ENCODE measurements at regions not wholly inside any gene's neighbourhood (a gene's known extent, or its start where the extent isn't known, plus 50 kb on each side); places are given as distances from the start of the nearest gene placed in this dataset.
A peak's percentile ranks its signal among the peaks of the same experiment; 100 is the strongest.

DNA sequence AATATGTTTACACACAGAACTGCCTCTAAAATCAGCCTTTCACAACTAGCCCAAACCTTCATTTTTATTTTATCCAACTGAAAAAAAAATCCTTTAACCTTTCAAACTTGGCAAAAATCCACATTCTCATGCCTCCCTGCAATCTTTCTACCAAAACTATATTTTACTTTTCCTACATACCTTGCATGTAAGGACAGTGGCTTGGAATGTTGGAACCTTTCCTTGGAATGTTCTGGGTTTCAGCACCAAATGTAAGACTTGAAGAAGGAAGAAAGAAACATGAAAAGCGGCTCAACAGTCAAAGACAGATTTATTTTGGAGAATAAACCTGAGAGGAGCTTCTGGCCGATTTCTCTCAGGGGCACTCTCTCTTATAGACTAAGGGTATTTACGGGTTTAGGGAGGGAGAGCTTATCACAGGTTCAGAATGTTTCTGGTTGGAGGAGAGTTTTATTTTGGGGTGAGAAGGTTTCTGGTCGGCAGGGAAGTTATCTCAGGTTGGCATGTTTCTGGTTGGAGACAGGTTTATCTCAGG lies 79.7 kb downstream of the RRM2 start:
- no peak for DNase-seq

DNA sequence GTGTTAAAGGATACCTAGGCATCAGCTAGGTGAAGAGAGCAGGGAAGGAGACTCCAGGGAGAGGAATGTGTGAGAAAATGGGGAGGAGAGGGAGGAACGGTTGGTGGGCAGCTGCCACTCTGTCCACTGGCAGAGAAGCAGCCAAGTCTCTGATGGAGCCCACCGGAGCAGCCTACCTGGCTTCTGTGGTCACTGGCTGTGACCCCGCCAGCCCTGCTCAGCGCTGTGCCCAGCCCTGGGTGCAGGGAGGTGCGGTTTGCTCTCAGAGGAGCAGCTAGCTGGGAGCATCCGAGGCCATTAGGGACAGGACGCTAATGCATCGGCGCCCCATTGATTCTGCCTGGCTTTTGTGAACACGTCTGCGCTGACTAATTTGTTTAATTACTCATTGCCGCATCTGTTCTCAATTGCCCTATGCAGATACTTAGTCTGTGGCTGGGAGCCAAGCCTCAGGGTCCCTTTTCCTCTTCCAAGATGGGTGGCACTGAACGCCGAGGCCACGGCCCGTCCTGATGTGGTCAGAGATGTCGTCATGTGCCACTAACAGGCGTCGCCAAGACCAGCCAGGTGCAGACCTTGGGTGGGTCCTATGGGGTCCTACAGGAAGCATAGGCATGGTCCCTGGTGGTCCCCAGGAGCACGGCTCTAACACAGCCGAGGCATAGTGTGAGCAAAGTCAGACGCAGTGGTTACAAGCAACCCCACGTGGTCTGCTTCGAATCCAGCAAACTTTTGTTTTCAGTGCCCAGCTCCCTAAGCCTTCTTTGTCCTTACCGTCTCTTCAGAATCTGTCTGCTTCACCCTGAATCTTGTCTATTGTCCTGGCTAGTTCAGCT lies 82.0 kb downstream of the RRM2 start:
- no peak for DNase-seq

DNA sequence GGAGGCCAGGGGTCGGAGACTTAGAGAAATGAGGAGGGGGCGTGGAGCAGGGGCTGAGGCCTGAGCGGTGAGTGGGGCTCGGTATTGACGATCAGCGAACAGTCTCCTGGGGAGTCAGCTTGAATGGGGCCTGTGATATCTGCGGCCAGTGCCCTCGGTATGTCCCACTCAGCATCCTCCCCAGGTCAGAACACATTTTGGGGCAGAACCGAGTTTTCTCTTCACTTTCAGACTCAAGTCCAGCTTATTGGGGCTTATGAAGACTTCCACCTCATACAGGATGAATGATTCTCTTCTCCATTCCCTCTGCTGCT lies 82.6 kb downstream of the RRM2 start:
- DNase-seq, result no peak

DNA sequence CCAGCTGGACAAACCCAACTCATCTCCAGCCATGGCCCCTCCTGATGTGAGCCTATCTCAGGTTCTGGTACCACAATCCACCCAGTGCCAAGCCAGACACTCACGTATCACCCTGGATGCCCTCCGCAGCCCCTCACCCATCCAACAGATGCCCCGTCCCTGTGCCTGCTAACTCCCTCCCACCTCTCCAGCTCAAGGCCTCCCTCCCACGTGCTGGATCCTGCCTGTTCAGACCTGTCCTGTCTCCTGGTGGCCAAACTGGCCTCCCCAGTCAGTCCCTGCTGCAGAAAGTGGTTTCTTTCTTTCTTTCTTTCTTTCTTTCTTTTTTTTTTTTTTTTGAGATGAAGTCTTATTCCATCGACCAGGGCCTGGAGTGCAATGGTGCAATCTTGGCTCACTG lies 86.2 kb downstream of the RRM2 start:
- no peak for DNase-seq

DNA sequence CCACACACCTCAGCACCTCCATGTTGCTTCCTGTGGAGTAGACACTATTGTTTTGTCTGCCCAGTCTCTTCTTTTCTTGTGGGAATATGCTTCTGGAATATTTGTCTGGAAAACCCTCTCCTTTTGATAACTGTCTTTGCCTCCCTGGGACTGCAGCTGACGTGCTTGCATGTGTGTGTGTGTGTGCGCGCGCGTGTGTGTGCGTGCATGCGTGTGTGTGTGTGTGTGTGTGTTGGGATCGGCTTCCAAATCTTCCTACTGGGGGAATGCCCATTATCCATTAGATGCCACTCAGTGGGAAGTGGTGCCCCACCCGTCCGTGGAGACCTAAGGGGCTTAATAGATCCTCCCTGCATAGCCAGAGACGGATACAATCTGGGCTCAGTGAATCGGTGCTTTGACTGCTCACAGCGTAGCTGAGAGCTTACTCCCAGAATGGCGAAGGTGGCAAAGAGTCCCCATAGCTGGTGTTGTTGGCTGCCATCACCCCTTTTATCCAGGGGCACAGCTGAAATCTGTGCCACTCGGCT lies 86.9 kb downstream of the RRM2 start:
- no peak for DNase-seq

DNA sequence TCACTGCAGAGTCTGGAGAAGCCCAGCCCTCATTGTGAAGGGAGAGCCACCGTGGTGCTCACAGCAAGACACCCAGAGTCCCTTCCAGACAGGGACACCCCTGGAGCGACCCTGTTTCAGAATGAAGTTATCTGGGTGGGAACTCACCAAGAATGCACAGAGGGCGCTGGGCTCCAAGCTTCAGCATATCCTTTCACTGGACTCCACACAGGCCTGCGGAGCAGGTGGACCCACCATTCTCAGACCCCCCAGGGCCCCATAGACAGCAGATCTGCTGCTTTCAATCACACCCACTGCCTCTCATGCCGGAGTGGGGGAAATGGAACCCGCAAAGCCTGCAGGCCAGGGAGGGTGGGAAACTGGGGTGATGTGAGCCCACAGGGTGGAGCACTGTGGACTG lies 87.8 kb downstream of the RRM2 start:
- DNase-seq, result no peak

DNA sequence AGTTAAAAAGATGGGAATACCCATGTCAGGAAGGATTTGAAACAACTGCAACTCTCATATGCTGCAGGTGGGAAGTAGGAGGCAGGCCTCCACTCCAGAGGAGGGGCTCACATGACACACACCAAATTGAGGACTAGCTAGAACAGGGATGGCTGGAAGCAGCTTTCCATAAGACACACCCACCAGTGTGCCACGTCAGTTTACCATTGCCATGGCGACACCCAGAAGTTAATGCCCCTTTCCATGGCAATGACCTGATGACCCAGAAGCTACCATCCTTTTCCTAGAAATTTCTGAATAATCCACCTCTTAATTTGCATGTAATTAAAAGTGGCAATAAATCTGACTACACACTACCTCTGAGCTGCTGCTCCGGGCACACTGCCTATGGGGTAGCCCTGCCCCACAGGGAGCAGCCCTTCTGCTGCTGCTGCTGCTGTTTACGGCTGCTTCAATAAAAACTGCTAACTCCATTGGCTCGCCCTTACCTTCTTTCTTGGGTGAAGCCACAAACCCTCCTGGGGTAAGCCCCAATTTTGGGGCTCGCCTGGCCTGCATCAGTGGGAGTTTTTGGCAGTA lies 89.4 kb downstream of the RRM2 start:
- no peak for DNase-seq

DNA sequence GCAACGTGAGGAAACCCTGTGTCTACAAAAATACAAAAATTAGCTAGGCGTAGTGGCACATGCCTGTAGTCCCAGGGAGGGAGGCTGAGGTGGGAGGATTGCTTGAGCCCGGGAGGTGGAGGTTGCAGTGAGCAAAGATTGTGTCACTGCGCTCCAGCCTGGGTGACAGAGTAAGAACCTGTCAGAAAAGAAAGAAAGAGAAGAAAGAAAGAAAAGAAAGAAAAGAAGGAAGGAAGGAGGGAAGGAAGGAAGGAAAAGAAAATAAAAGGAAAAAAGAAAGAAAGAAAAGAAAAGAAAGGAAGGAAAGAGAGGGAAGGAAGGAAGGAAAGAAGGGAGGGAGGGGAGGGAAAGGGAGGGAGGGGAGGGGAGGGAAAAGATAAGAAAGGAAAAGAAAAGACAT lies 89.9 kb upstream of the HPCAL1 start:
- DNase-seq, result no peak

DNA sequence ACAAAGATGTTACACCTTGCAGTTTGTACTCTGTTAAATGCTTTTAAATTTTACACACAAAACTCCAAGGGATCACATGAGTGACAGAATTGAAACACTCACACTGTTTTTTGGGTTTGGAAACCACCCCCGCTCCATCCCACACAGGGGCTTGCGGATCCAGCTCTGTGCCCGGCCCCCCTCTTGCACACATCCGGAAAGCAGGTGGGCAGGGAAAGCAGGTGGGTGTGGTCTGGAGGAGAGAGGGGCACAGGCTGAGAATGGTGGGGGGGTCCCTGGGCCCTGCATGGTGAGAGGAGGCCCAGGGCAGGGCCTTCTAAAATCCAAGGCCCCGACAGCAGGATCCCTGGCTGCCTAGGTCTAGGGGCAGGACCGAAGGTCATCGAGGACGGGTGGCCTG lies 88.5 kb upstream of the HPCAL1 start:
- no peak for DNase-seq

DNA sequence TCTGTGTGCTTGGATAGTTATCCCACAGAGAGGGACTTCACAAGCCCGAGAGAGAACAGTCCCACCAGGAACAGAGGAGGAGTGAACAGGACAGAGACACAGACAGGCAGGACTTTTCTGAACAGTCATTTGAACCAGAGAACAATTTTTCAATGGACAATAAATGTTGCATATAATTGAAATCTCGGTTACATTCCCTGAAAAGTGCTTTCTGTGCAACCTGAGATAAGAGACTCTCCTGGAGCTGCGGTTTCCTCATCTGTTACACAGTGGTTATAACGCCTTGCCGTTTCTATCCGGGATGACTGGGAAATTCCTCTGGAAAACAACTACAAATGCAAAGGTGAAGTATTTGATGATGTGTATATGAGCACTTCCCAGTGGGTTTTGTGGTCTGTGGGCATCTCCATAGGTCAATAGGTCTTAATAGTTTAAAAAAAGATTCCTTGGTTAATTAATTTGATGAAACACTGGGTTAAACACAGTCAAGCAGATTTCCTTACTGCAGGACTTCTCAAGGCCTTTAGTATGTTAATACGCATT lies 87.2 kb upstream of the HPCAL1 start:
- no peak for DNase-seq

DNA sequence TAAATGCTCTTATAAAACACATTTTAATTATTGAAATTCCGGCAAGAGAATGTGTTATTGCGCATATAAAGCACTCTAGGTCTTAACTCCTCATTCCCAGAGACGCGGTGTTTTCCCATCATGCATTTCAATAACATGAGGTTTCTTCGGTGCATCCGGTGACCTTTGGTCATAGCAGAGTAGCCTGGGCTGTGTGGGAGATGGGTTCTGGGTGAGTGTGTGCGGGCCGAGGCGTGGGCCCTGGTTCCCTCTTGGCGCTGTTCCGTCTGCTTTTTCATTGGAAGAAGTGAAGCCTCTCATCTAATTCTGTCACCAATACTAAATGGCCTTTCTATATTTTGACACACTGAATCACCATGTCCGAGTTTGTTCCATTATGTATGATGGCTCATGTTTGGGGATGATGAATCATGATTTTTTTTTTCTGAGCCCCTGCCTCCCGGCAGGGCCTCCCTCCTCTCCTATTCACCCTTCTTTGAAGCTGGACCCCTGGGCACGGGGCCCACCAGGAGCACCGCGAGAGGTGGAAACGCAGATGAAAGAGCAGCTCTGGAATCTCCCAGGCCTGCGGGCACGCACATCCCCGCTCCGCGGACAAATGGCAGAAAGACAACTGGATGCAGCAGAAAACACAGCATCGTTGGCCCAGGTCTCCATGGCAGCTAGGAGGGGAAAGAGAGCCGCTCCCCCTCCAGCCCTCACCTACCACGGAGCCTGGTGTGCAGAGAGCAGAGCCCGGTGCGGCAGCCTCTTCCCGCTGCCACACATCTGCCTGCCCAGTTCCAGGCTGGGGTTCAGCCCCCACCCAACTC lies 85.8 kb upstream of the HPCAL1 start:
- no peak for DNase-seq

DNA sequence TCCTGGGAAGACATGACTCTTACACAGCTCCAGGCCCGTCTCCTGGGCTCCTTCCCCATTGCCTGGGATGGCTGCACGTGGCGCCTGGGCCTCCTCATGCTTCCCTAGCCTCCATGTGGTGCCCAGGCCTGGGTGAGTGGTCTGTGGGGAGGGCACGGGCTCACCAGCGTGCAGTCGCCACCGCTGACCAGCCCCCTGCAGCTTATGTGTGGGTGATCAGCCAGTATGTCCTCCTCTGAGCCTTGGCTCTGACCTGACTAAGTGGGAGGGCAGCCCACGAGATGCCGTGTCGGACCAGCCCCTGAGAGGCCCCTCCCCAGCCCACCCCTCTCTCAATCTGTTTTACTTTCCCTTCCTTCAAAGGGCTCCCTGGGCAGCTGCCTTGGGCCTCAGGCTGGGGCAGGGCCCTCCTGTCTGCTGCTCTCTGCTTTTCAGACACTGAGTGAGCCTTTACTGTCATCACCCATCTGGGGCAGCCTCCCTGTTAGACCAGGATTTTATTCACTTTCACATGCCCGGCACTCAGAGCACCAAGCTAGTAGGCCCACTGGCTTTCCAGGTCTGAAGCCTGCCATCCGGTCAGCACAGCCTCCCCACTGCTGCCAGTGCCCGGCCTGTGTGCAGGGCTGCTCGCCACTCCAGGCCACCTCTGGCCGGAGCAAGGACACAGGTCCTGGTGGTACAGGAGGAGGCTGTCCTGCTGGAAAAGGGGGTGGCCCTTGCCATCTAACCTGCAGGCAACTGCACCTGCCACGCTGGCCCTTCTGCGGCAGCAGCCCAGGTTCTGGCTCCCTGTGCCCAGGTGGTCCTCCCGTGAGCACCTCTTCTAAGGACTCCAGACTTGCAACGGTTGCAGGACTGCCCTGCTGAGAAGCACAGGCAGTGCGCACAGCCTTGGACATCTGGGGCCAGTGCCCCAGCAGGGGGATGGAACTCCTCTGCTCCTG lies 84.9 kb upstream of the HPCAL1 start:
- DNase-seq, result no peak

DNA sequence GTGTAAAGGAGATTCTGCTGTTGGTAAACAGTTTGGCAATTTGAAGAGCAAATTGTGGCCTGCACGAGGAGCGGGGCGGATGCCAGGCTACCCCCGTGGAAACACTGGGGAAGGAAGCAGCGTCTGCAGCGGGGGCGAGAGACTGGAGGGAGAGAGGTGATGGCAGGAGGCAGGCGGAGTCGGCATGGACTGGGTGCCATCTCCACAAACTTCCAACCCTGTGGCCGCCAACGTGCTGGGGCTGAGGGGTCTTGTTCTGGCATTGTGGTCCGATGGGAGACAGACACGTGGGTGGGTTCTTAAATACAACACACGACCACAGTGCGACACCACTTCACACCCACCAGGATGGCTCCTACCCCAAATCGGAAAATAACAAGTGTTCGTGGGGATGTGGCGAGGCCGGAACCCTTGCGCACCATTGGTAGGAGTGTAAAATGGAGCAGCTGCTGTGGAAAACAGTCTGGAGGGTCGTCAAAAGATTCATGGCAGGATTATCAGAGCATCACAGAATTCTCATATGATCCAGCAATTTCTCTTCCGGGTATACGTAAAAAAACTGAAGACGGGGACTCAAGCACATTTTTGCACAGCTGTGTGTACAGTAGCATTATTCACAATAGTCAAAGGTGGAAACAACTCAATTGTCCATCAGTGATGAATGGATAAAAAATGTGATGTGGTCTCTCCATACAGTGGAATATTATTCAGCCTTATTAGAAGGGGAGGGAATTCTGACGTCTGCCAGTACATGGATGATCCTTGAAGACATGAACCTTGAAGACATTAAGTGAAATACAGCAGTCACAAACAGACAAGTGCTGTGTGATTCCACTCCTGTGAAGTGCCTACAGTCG lies 82.4 kb upstream of the HPCAL1 start:
- peak; percentile 42 for DNase-seq

DNA sequence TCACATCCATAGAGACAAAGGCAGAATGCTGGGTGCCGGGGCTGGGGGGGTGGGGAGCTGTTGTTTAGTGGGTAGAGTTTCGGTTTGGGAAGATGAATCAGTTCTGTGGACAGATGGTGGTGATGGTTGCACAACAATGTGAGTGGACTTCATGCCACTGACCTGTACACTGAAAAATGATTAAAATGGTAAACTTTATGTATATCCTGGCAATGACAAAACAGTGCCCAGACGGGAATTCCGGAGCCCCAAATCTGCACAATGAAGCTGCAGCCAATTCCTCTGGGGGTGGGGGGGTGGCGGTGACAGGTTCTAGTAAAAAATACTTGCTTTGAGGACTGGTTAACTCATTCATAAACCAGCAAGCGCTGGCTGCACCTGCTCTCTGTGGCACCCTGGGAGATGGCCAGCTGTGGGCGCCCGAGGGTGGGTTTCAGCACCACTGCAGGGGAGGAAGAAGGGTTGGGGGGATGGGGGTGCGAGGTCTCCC lies 81.8 kb upstream of the HPCAL1 start:
- peak; percentile 85 for DNase-seq

DNA sequence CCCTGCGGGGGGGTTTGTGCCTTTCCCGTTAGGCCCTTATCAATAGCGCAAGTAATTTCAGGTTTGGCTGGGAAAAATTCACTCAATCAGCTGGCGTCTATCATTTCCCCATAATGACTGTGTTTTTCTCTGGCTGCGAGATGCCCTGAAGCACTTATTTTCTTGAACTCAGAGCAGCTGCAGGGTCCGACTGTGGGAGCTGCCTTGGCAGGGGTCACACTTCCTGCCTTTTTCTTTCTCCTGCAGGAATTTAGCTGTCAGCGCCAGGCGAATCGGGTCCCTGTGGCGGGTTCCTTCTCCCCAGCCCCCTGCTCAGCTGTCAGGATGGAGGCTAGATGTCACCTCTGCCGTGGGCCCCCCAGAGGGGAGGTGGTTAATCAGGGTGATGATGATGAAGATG lies 81.3 kb upstream of the HPCAL1 start:
- DNase-seq, result no peak

DNA sequence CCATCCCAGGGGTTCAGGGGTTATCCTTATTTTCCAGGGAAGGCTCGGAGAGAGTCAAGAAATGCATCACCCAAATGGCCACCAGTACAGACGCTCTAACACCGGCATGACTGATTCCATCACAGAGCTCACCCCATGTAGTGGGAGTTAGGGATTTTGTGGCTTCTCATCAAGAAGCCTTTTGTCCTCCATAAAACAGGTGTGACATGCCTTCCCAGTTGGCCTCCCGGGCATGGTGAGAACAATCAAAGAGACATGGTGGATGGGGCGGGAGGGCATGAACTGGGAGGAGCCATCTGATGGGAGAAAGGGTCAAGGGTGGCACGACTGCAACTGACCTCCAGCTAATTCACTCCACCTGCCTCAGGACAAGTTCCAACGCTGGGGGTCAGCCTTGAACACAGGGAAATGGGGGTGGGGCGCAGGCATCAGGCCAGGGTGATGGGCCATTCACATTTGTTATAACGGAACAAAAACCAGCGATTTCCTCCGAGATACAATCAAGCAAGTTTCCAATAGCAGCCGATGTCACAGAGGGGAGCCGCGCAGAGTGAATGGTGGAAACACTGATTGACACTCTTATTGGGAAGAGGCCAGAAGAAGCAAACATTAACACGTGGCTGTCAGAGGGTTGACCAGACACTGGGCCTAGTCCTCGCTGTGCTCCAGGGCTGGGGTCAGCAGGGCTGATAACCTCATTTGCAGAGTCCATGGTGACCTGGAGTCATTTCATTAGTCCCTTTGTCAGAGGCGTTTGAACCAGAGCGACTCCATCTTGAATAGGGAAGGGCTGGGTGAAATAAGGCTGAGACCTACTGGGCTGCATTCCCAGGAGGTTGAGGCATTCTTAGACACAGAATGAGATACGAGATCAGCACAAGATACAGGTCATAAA lies 80.5 kb upstream of the HPCAL1 start:
- no peak for DNase-seq

DNA sequence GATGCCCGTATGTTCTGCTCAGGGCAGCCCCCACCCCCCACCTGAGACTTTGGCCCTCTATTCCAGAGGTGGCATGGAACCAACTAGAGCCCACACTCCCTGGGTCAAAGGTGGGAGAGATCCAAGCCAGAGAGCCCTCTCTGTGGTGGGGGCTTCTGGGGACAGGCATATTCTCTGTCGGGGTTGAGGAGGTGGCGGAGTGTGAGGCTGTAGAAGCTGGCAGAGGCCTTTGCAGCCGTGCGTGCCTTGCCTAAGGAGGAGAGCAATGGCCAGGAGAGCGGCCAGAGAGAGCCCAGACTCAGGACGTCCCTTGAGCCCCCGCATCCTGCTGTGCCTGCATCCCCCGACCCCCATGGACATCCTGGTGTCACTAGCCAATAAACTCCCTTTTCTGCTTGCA lies 79.2 kb upstream of the HPCAL1 start:
- DNase-seq, result no peak

DNA sequence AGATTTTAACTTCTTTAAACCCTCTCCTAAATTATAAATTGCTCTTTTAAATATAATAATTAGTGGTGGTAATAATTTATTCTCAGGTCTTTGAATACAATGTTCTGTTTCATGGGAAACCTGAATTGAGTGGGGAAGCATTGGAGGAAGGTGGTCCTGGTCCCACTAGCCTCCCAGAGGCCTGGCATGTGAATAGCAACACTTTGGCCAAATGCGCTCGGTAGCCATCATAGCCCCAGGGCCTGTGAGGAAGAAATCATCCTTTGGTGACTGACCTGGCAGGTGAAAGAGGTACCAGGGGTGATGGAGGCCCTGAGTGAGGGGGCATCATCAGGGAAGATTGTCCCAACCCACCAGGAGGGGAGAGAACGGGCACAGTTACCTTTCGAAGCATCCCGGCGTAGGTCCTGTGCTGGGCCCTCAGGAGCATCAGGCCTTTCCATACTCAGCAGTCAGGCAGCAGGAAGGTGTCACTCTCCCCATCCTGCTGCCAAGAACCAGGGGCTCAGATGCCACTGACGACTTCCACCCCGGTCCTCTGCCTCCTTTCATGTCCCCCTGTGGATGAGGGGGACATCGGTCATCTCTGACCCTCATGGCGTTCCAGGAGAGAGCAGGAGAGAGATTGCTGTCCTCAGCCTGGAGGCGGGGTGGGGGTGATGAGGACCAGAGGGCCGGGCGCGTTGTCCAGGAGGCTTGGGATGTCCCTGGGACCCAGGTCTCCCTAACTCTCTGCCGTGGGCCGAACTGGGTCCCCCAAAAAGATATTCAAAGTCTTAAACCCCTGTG lies 78.6 kb upstream of the HPCAL1 start:
- DNase-seq, result no peak

DNA sequence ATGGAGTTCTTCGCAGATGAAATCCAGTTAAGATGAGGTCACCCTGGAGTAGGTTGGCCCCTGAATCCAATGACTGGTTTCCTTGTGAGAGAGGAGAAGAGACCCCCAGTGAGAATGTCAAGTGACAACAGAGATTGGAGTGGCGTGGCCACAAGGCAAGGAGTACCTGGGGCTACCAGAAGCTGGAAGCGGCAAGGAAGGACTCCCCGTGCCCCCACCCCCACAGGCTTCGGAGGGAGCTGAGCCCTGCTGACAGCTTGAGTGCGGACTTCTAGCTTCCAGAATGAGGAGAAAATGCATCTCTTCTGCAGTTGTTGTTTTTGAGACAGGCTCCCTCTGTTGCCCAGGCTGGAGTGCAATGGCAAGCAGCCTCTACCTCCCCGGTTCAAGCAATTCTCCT lies 78.0 kb upstream of the HPCAL1 start:
- no peak for DNase-seq

Measured in HCEC 1CT (cell line).